Endothelial cell of hepatic sinusoid (primary cell): ENCODE measurements at regions not wholly inside any gene's neighbourhood (a gene's known extent, or its start where the extent isn't known, plus 50 kb on each side); places are given as distances from the start of the nearest gene placed in this dataset.

Experiments
- in situ Hi-C: cut with HindIII; loops from 2 replicates; pipeline ENCODE4 v1.10.0; 2017; ENCODE audit warnings: low sequenced_read_pairs

GRCh38 chr6:84361372-84362192 lies 134.1 kb upstream of the CEP162 start:
- in situ Hi-C loops, result no loop called here

- in situ Hi-C loops, result no loop called here
Measured at GRCh38 chr6:84360039-84360438, 132.6 kb upstream of the CEP162 start.

DNA sequence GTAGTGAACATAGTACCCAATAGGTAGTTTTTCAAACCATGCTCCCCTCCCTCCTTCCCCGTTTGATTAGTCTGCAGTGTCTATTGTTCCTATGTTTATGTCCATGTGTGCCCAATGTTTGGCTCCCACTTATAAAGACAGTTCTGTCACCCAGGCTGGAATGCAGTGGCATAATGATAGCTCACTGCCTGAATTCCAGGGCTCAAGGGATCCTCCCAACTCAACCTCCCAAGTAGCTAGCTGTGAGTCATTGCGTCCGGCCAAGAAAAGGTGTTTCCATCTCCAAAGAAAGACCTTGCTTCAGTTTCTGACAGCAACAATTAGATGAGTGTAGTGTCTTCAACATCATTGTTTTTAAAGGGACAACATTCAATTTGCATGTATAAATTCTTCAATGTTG lies 131.1 kb upstream of the CEP162 start:
- in situ Hi-C loops, result loop anchor here (5.0 kb wide), 1 partner anchor 81 kb away; no protein-coding TSS in a partner anchor

DNA sequence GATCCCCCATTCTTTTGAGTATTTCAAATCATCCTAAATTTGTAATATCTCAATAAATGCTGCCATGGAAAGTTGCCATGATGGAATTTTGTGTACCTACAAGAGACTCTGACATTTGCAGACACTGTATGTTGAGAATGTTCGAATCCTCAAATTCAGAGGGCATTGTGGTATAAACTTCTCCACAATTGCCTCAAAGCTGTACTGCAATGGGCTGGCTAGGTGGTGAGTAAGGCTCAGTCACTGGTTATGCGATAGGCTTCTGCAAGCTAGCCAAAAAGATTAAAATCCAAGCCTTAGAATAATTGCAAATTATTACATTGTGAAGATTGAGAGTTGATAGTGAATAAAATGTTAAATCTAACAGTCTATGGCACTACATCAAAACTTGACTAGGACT lies 130.2 kb upstream of the CEP162 start:
- in situ Hi-C loops, result loop anchor here (5.0 kb wide), 1 partner anchor 80 kb away; no protein-coding TSS in a partner anchor

DNA sequence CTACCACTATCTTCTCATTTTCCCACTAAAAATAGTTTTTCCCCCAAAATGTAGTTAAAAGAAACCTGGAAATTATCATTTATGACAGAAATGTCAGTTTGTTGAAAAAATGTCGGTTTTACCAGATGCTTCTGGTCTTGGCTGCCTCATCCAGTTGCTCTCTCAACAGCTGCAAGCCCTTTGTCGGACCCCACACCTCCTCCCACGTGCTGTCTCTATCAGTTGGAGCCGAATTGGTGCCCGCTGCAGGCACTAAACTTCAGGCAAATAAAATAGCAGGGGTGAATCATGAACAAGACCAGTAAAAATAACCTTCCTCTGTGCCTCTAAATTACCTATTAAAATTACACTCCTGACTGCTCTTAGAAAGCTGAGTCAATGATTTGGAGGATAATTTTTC lies 129.5 kb upstream of the CEP162 start:
- in situ Hi-C loops, result loop anchor here (5.0 kb wide), 1 partner anchor 80 kb away; no protein-coding TSS in a partner anchor

- in situ Hi-C loops, result no loop called here
Measured at GRCh38 chr6:84353459-84354423, 126.3 kb upstream of the CEP162 start.

DNA sequence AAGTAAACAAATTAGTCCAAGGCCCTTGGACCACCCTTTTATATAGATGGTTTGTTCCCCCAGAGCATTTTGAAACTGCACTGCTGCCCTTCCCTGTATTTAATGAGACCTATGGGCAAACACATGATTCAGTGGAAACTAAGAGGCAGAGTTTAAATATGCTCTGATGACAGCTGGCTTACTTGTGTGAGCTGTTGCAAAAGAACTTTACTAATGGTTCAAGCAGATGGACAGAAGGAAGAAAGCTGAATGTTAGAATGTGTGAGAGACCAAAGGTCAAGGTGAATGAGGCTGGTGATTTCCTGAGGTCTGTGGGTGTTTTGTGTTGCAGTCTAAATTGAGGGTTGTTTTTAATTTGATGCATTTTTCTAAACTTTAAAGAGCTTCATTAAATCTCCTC lies 123.0 kb upstream of the CEP162 start:
- in situ Hi-C loops, result no loop called here

GRCh38 chr6:84349542-84349941 lies 122.1 kb upstream of the CEP162 start:
- in situ Hi-C loops, result loop anchor here (5.0 kb wide), 1 partner anchor 43 kb away; no protein-coding TSS in a partner anchor

- in situ Hi-C loops, result loop anchor here (5.0 kb wide), 1 partner anchor 44 kb away; no protein-coding TSS in a partner anchor
Measured at GRCh38 chr6:84348801-84349200, 121.4 kb upstream of the CEP162 start.

GRCh38 chr6:84346372-84346771 lies 118.9 kb upstream of the CEP162 start:
- in situ Hi-C loops, result loop anchor here (5.0 kb wide), 1 partner anchor 46 kb away; no protein-coding TSS in a partner anchor

DNA sequence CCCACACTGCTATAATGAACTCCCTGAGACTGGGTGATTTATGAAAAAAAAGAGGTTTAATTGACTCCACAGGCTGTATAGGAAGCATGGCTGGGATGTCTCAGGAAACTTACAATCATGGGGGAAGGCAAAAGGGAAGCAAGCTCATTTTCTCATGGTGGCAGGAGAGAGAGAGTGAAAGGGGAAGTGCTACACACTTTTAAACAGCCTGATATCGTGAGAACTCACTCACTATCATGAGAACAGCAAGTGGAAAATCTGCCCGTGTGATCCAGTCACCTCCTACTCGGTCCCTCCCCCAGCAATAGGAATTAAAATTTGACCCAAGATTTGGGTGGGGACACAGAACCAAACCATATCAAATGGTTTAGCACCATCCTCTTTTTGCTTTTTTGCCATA lies 116.6 kb upstream of the CEP162 start:
- in situ Hi-C loops, result no loop called here

DNA sequence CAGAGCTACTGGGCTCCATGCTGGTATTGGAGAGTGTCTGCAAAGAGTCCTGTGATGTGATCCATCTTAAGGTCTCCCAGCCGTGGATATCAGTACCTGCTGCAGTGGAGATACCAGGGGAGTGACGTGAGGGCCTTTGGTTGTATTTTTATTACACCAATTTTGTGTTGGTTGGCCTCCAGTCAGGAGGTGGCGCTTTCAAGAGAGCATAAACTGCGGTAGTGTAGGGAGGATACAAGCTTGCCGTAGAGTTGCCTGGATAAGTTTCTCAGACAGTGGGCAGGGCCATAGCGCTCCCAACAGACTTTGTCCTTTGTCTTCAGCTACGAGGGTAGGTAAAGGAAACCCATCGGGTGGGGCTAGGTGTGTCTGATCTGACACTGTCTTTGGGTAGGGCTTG lies 113.0 kb upstream of the CEP162 start:
- in situ Hi-C loops, result no loop called here

DNA sequence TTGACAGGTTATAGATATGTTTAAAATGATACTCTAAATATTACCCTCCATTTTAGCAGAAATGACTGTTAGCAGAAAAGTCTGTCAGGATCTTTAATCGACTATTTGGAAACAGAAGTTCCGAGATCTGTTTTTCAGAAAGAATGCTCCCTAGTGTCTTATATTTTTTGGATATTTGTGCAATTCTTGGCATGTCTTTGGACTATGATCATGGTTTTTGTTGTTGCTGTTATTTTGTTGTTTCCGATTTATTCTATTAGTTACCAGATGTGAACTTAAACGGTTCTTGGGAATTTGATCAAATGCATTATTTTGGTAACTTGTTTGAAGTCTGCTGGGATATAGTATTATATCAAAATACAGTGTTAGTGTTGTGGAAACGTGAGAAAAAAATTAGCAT lies 106.4 kb upstream of the CEP162 start:
- in situ Hi-C loops, result no loop called here

DNA sequence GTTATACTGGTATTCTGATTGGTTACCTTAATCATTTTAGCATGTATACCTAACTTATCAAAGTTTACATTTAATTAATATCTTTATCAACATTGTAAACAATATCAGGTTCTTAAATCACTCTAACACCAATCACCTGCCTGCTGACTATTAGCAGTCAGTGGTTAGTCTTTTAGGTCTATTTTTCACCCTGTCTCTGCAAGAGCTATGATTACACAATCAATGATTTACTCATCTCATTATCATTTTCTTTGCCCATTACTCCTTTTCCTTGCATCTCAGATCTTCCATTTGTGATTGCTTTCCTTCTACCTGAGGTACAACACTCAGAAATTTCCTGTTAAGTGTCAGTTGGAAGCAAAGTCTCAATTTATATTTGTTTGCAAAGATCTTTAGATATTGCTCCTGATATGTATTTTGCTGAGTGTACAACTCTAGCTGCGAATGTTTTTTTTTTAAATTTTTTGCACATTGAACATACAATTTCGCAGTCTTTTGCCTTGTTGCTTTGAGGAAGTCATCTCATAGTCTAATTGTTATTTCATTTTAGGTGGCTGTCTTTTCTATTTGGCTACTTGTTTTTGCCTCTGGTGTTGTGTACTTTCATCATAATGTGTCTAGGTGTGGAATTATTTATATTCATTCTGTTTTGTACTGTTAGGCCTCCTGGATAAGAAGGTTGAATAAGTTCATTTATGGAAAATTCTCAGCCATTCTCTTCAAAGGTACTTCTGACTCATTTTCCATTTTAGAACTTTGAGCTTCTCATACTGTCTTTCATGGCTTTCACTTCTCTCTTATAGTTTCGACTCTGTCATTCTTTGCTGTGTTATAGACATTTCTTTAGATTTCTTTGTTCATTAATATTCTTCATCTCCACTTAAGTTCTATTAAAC lies 104.9 kb upstream of the CEP162 start:
- in situ Hi-C loops, result no loop called here

GRCh38 chr6:84330325-84330724 lies 102.9 kb upstream of the CEP162 start:
- in situ Hi-C loops, result no loop called here

- in situ Hi-C loops, result no loop called here
Measured at GRCh38 chr6:84329516-84329915, 102.1 kb upstream of the CEP162 start.

GRCh38 chr6:84329077-84329476 lies 101.6 kb upstream of the CEP162 start:
- in situ Hi-C loops, result no loop called here

- in situ Hi-C loops, result no loop called here
Measured at GRCh38 chr6:84317463-84317862, 90.0 kb upstream of the CEP162 start.

DNA sequence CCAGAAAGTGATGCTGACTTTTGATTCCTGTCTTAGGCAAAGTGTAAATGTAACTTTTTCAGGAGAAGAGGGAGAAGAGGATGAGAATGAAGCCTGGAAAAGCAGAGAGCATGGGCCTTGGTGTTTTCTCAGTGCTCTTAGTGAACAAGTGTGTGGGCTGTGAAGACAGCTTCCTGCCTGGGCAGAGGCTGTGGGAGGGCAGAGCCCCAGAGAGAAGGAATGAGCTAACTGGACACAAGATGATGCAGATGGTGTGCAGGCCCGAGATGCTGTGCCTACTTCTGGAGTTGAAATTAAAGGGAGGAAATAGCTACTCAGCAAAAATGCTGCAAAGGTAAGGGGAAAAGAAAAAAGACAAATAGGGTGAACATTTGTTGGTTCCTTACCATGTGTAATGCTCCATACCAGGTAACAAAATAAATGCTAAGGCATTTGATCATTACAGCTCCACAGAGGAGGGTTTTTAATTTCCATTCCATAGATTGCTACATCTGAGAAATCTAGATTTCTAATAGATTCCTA lies 87.0 kb upstream of the CEP162 start:
- in situ Hi-C loops, result no loop called here

DNA sequence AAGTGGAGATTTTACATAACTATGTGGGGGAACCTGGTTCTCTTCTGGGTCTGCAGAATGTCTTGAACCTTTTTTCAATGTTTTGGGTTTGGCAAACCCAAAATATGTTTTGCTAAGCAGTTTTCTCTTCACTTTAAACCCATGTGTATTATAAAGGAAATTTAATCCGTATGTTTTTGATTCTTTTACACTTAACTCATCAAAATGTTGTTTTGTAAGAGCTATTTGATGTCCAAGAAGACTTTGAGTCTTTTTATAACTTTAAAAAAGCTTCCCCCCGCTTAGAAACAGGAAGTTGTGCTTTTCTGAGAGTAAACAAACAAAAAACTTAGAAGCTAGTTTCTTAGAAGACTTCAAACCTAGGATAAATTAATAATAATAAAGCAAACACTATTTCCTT lies 81.9 kb upstream of the CEP162 start:
- in situ Hi-C loops, result loop anchor here (5.0 kb wide), 1 partner anchor 37 kb away; no protein-coding TSS in a partner anchor
